ENCODE measurements at regions not wholly inside any gene's neighbourhood (a gene's known extent, or its start where the extent isn't known, plus 50 kb on each side); places are given as distances from the start of the nearest gene placed in this dataset.

GRCh38 chr11:80163011-80163410 is 722.2 kb upstream of the TENM4 start:
- TF ChIP-seq CTCF (IDR thresholded peaks at IDR 0.05) (no peak), POLR2A (IDR thresholded peaks at IDR 0.05) (no peak)
- 76 to 91% (median 84%) methylated on average over 3 of the region's 3 CpGs for WGBS, 4 donors
- no peaks in the 10 kb centered on the region for H3K27me3 ChIP-seq
- H3K4me1 ChIP-seq (replicated peaks in 1 of 2), result no peaks in the 10 kb centered on the region
- no peak for DNase-seq
- H3K4me3 ChIP-seq, result no peak overlapping the region
- H3K9me3 ChIP-seq (replicated peaks in 1 of 3), result no peaks in the 10 kb centered on the region
- no peak overlapping the region for H3K27ac ChIP-seq
- no peaks in the 10 kb centered on the region for H3K36me3 ChIP-seq (replicated peaks in 1 of 2)
- intact Hi-C loops (cut with DNase I), result no loop called here

GRCh38 chr11:80162387-80162786 is 721.6 kb upstream of the TENM4 start:
- intact Hi-C loops (cut with DNase I), result no loop called here
- no peak for TF ChIP-seq CTCF (IDR thresholded peaks at IDR 0.05)
- Histone ChIP-seq H3K27me3 (no peaks in the 10 kb centered on the region), H3K4me1 (replicated peaks in 1 of 2) (no peaks in the 10 kb centered on the region), H3K9me3 (replicated peaks in 1 of 3) (no peaks in the 10 kb centered on the region), H3K36me3 (replicated peaks in 1 of 2) (no peaks in the 10 kb centered on the region), H3K4me3 (no peak overlapping the region), H3K27ac (no peak overlapping the region)
- DNase-seq, result no peak
- 90 to 95% (median 94%) methylated on average over 4 of the region's 4 CpGs for WGBS, 4 donors

GRCh38 chr11:80157447-80157846 is 716.6 kb upstream of the TENM4 start:
- TF ChIP-seq CTCF (IDR thresholded peaks at IDR 0.05) (no peak), POLR2A (IDR thresholded peaks at IDR 0.05) (no peak)
- intact Hi-C loops (cut with DNase I), result no loop called here

GRCh38 chr11:80156062-80156461 is 715.2 kb upstream of the TENM4 start:
- no peak for DNase-seq
- Histone ChIP-seq H3K27me3 (no peaks in the 10 kb centered on the region), H3K9me3 (replicated peaks in 1 of 3) (no peaks in the 10 kb centered on the region), H3K4me1 (replicated peaks in 1 of 2) (no peaks in the 10 kb centered on the region), H3K27ac (no peak overlapping the region), H3K36me3 (replicated peaks in 1 of 2) (no peaks in the 10 kb centered on the region), H3K4me3 (no peak overlapping the region)
- TF ChIP-seq POLR2A (IDR thresholded peaks at IDR 0.05) (no peak), CTCF (IDR thresholded peaks at IDR 0.05) (no peak)
- WGBS, 4 donors, result 62 to 95% (median 71%) methylated on average over 1 of the region's 1 CpG
- intact Hi-C loops (cut with DNase I), result no loop called here

More at GRCh38 chr11:80157447-80157846, 716.6 kb upstream of the TENM4 start:
- Histone ChIP-seq H3K27me3 (no peaks in the 10 kb centered on the region), H3K4me1 (replicated peaks in 1 of 2) (no peaks in the 10 kb centered on the region), H3K9me3 (replicated peaks in 1 of 3) (no peaks in the 10 kb centered on the region), H3K36me3 (replicated peaks in 1 of 2) (no peaks in the 10 kb centered on the region), H3K27ac (no peak overlapping the region), H3K4me3 (no peak overlapping the region)
- no peak for DNase-seq
- WGBS, 4 donors, result 62 to 75% (median 68%) methylated on average over 3 of the region's 3 CpGs

All from adrenal gland (tissue), 9 donors.